SK-N-SH (cell line): ENCODE measurements at regions not wholly inside any gene's neighbourhood (a gene's known extent, or its start where the extent isn't known, plus 50 kb on each side); places are given as distances from the start of the nearest gene placed in this dataset.

Experiments used
- CTCF ChIA-PET: fragments of 300-600, 350-600 bp; formaldehyde crosslinking; extraction: SDS; loops from one replicate; lab custom pipeline; 2021; lab: Yijun Ruan, JAX
- POLR2A ChIA-PET: fragments of 350-600 bp; sonication (Branson Sonifier 250); formaldehyde crosslinking; extraction: SDS; loops from one replicate; lab custom pipeline; 2020; ENCODE audit warnings: antibody characterized with exemption, inconsistent platforms; lab: Yijun Ruan, JAX
- DNase-seq: peaks from one replicate; pipeline ENCODE4 v3.0.0; 2012
- H2AFZ ChIP-seq: fragments of 200-600 bp; sonication (generic); 2 replicates; pipeline ENCODE4 v1.8.1; 2016; ENCODE audit warnings: antibody characterized with exemption, mild to moderate bottlenecking, low read depth
- H3F3A ChIP-seq: fragments of 200-600 bp; sonication (generic); replicated peaks from 2 replicates; pipeline ENCODE3; 2016; ENCODE audit warnings: antibody characterized with exemption, mild to moderate bottlenecking; ENCODE audit not compliant: insufficient read depth
- H3K27ac ChIP-seq, 2 experiments: fragments of 200-500 bp in 1 of 2; fragments of 200-600 bp in 1 of 2; sonication (Bioruptor generic) in 1 of 2; sonication (generic), shearing (Covaris generic) in 1 of 2; 2 replicates each; pipeline versions ENCODE4 v1.5.1 to v1.6.1; 2014 to 2016; ENCODE audit warnings: low read depth in 2 of 2, inconsistent platforms in 1 of 2, low read length in 1 of 2, mild to moderate bottlenecking in 1 of 2, mixed read lengths in 1 of 2
- H3K27me3 ChIP-seq: fragments of 200-600 bp; sonication (generic), shearing (Covaris generic); 2 replicates; pipeline ENCODE4 v1.6.1; 2016; ENCODE audit warnings: mixed run types; ENCODE audit not compliant: insufficient read depth
- H3K36me3 ChIP-seq, 2 experiments: fragments of 200-500 bp in 1 of 2; fragments of 200-600 bp in 1 of 2; sonication (Bioruptor generic) in 1 of 2; sonication (generic) in 1 of 2; replicated peaks in 1 of 2; 2 replicates each; pipeline versions ENCODE3 to v1.5.1; 2014 to 2016; ENCODE audit warnings: low read length in 1 of 2, mild to moderate bottlenecking in 1 of 2; ENCODE audit not compliant: insufficient read depth in 2 of 2, control insufficient read depth in 1 of 2
- H3K4me1 ChIP-seq, 2 experiments: fragments of 200-500 bp in 1 of 2; fragments of 200-600 bp in 1 of 2; sonication (Bioruptor generic) in 1 of 2; sonication (generic), shearing (Covaris generic) in 1 of 2; 2 replicates each; pipeline versions ENCODE4 v1.5.1 to v1.6.1; 2014 to 2016; ENCODE audit warnings: low read depth in 1 of 2, low read length in 1 of 2, mixed run types in 1 of 2; ENCODE audit not compliant: insufficient read depth in 2 of 2, control insufficient read depth in 1 of 2
- H3K4me2 ChIP-seq: fragments of 200-600 bp; sonication (generic), shearing (Covaris generic); 2 replicates; pipeline ENCODE4 v1.6.1; 2017; ENCODE audit warnings: mixed run types
- H3K4me3 ChIP-seq, 2 experiments: fragments of 200-500 bp in 1 of 2; fragments of 200-600 bp in 1 of 2; sonication (Bioruptor generic) in 1 of 2; sonication (generic), shearing (Covaris generic) in 1 of 2; 2 replicates each; pipeline versions ENCODE4 v1.5.1 to v1.8.1; 2014 to 2016; ENCODE audit warnings: low read depth in 2 of 2, inconsistent platforms in 1 of 2, low read length in 1 of 2, mild to moderate bottlenecking in 1 of 2, mixed read lengths in 1 of 2, moderate library complexity in 1 of 2
- H3K79me2 ChIP-seq: fragments of 200-600 bp; sonication (generic); 2 replicates; pipeline ENCODE4 v1.8.1; 2017; ENCODE audit warnings: mild to moderate bottlenecking; ENCODE audit not compliant: insufficient read depth
- H3K9ac ChIP-seq: fragments of 200-600 bp; sonication (generic); 2 replicates; pipeline ENCODE4 v1.6.1; 2017; ENCODE audit warnings: mixed run types
- H3K9me2 ChIP-seq: fragments of 200-600 bp; sonication (generic); 2 replicates; pipeline ENCODE4 v1.6.1; 2017; ENCODE audit warnings: mixed run types
- H3K9me3 ChIP-seq: fragments of 200-600 bp; sonication (generic); 2 replicates; pipeline ENCODE4 v1.6.1; 2017; ENCODE audit warnings: mixed run types, mild to moderate bottlenecking, moderate library complexity
- H4K20me1 ChIP-seq: fragments of 200-600 bp; sonication (generic); 2 replicates; pipeline ENCODE4 v1.6.1; 2017; ENCODE audit warnings: mild to moderate bottlenecking, mixed run types; ENCODE audit not compliant: insufficient read depth
- CHD2 ChIP-seq: fragments of 150-350 bp; IDR thresholded peaks from 2 replicates; pipeline ENCODE4 v1.6.1; 2018; ENCODE audit warnings: low read length; ENCODE audit not compliant: partially characterized antibody
- EP300 ChIP-seq, 2 experiments: IDR thresholded peaks; 2 replicates each; pipeline versions ENCODE4 v1.4.0 to v1.6.1; 2012; ENCODE audit warnings: borderline replicate concordance in 1 of 2, low read depth in 1 of 2, low read length in 1 of 2
- FOSL2 ChIP-seq: IDR thresholded peaks from 2 replicates; pipeline ENCODE4 v1.4.0; 2012; ENCODE audit warnings: low read depth, mild to moderate bottlenecking, moderate library complexity, borderline replicate concordance
- GABPA ChIP-seq: IDR thresholded peaks from 2 replicates; pipeline ENCODE4 v1.4.0; 2012; ENCODE audit warnings: low read depth, mild to moderate bottlenecking
- GATA2 ChIP-seq: sonication (generic); formaldehyde crosslinking; IDR thresholded peaks from 2 replicates; pipeline ENCODE4 v1.5.0; 2020; ENCODE audit warnings: mild to moderate bottlenecking, missing genetic modification reagents
- MEF2A ChIP-seq: IDR thresholded peaks from 2 replicates; pipeline ENCODE4 v1.4.0; 2012; ENCODE audit warnings: low read depth, borderline replicate concordance
- NFIC ChIP-seq: IDR thresholded peaks from 2 replicates; pipeline ENCODE4 v1.4.0; 2012; ENCODE audit warnings: borderline replicate concordance
- NRF1 ChIP-seq: IDR thresholded peaks from 2 replicates; pipeline ENCODE4 v1.6.1; 2012; ENCODE audit warnings: low read depth, mild to moderate bottlenecking, low read length
- POLR2AphosphoS5 ChIP-seq: IDR thresholded peaks from 2 replicates; pipeline ENCODE4 v1.6.1; 2012; ENCODE audit warnings: low read depth, low read length
- RAD21 ChIP-seq: IDR thresholded peaks from 2 replicates; pipeline ENCODE4 v1.6.1; 2012; ENCODE audit warnings: mild to moderate bottlenecking, low read length
- RFX5 ChIP-seq: IDR thresholded peaks from 2 replicates; pipeline ENCODE4 v1.6.1; 2012; ENCODE audit warnings: mild to moderate bottlenecking, improper control_type of control experiment, low read length
- SIN3A ChIP-seq: IDR thresholded peaks from 2 replicates; pipeline ENCODE4 v1.6.1; 2012; ENCODE audit warnings: low read depth, mild to moderate bottlenecking, low read length, moderate library complexity, borderline replicate concordance
- SMC3 ChIP-seq: IDR thresholded peaks from 2 replicates; pipeline ENCODE4 v1.6.1; 2012; ENCODE audit warnings: low read depth, low read length, improper control_type of control experiment
- TAF1 ChIP-seq: IDR thresholded peaks from 2 replicates; pipeline ENCODE4 v1.6.1; 2012; ENCODE audit warnings: low read depth, mild to moderate bottlenecking, low read length, moderate library complexity, borderline replicate concordance
- YY1 ChIP-seq: IDR thresholded peaks from 2 replicates; pipeline ENCODE4 v1.4.0; 2012; ENCODE audit warnings: low read depth, mild to moderate bottlenecking
- WGBS: methylation state at CpG from one replicate; pipeline ENCODE4 v1.1.6; 2017; ENCODE audit warnings: low lambda C conversion rate; 5-methylcytosine and 5-hydroxymethylcytosine counted together
- TF ChIP-seq, protein P1 (sequence below): IDR thresholded peaks from 2 replicates; pipeline ENCODE4; 2012
- TF ChIP-seq, protein P2 (sequence below): fragments of 200-600 bp; sonication (generic); IDR thresholded peaks from 2 replicates; pipeline ENCODE4 v1.6.1; 2017; ENCODE audit warnings: antibody characterized with exemption, mild to moderate bottlenecking, moderate library complexity

DNA sequence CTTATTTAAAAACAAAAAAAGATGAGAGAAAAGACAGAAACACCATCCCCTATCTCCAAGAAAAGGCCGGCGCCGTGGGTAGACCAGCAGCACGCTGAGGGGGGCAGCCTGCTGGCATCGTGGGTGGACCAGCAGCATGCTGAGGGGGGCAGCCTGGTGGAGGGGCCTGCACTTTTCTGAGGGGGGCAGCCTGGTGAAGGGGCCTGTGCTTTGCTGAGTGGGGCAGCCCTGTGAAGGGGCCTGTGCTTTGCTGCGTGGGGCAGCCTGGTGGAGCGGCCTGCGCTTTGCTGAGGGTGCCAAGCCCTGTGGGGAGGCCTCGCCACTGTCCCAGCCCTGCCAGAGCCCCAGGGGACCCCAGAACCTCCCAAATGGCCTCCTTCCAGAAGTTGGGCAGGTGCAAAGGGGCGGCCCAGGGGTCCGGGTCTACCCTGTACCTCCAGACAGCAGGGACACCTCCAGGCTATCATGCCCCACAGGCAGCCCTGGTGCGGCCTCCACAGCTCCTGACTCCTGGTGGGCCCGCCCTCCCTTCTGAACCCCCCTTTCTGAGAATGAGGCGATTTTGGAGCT, 1185.7 kb downstream of the BRD1 start:
- Histone ChIP-seq H3K27me3 (no peaks in the 10 kb centered on the region), H4K20me1 (no peaks in the 10 kb centered on the region), H3K79me2 (no peaks in the 10 kb centered on the region), H3K4me2 (no peak overlapping the region), H2AFZ (no peak overlapping the region), H3K4me1 (peaks cover 0 to 18% of the 10 kb centered on the region in 2 experiments; a peak in 1 of 4 replicates), H3K9me2 (no peaks in the 10 kb centered on the region), H3K4me3 (no peak overlapping the region), H3K36me3 (no peaks in the 10 kb centered on the region), H3F3A (no peaks in the 10 kb centered on the region), H3K9me3 (no peaks in the 10 kb centered on the region), H3K27ac (no peak overlapping the region), H3K9ac (no peak overlapping the region)
- POLR2A ChIA-PET: no interaction called here
- TF ChIP-seq POLR2AphosphoS5 (no peak), RFX5 (no peak), SMC3 (no peak), CHD2 (no peak), GATA2 (CRISPR knock-in tag) (no peak), MEF2A (no peak)
- WGBS: 40% methylated on average over 8 of the region's 14 CpGs
- DNase-seq: no peak
- CTCF ChIA-PET: no interaction called here

DNA sequence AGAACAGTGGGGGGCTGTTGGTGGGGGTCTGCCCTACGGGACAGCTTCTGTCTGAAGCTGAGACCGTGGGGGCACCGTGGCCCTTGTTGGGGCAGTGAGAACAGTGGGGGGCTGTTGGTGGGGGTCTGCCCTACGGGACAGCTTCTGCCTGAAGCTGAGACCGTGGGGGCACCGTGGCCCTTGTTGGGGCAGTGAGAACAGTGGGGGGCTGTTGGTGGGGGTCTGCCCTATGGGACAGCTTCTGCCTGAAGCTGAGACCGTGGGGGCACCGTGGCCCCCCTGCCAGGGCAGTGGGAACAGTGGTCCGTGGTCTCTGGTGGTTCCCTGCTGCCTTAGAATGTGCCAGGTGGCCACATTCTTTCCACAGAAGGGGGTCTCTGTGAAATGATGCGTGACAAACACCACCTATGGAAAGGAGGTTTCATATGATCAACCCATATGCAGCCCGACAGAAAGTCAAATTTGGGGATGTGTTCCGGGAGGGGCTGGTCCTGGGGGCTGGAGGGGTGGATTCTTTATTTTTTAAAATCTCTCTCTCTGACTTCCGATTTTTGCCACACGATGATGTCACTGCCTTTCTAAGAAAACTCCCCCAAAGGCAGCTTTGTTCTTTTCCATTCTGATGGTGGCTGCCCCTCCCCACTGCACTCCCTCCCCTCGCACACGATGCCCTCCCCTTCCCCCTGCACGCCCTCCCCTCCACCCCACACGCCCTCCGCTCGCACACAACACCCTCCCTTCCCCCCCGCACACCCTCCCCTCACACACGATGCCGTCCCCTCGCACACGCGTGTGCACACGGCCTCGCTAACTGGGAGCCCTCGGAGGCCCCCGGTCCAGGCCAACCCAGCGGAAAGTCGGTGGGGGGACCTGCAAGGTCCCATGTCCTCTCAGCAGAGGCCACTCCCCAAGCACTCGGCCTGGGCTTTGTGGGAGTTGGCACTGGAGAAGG, 1186.5 kb downstream of the BRD1 start:
- ChIA-PET POLR2A (no interaction called here), CTCF (no interaction called here)
- H3K9me2 ChIP-seq: no peaks in the 10 kb centered on the region
- TF ChIP-seq, protein P1, sequence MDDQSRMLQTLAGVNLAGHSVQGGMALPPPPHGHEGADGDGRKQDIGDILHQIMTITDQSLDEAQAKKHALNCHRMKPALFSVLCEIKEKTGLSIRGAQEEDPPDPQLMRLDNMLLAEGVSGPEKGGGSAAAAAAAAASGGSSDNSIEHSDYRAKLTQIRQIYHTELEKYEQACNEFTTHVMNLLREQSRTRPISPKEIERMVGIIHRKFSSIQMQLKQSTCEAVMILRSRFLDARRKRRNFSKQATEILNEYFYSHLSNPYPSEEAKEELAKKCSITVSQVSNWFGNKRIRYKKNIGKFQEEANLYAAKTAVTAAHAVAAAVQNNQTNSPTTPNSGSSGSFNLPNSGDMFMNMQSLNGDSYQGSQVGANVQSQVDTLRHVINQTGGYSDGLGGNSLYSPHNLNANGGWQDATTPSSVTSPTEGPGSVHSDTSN: no peak
- no peak for TF ChIP-seq SMC3
- no peak for TF ChIP-seq SIN3A
- no peak for TF ChIP-seq NFIC
- TF ChIP-seq EP300 (IDR thresholded peaks at IDR 0.05; ENCODE audit: borderline replicate concordance in 1 of 2, low read depth in 1 of 2, low read length in 1 of 2): no peak
- no peak for TF ChIP-seq YY1
- no peak for TF ChIP-seq GATA2 (CRISPR knock-in tag)
- TF ChIP-seq RFX5: no peak
- no peak for TF ChIP-seq NRF1
- no peak for TF ChIP-seq TAF1
- TF ChIP-seq POLR2AphosphoS5: no peak
- TF ChIP-seq RAD21: no peak
- TF ChIP-seq FOSL2: no peak
- TF ChIP-seq, protein P2, sequence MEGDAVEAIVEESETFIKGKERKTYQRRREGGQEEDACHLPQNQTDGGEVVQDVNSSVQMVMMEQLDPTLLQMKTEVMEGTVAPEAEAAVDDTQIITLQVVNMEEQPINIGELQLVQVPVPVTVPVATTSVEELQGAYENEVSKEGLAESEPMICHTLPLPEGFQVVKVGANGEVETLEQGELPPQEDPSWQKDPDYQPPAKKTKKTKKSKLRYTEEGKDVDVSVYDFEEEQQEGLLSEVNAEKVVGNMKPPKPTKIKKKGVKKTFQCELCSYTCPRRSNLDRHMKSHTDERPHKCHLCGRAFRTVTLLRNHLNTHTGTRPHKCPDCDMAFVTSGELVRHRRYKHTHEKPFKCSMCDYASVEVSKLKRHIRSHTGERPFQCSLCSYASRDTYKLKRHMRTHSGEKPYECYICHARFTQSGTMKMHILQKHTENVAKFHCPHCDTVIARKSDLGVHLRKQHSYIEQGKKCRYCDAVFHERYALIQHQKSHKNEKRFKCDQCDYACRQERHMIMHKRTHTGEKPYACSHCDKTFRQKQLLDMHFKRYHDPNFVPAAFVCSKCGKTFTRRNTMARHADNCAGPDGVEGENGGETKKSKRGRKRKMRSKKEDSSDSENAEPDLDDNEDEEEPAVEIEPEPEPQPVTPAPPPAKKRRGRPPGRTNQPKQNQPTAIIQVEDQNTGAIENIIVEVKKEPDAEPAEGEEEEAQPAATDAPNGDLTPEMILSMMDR: no peak
- no peak for TF ChIP-seq GABPA
- TF ChIP-seq CHD2: no peak
- H3K36me3 ChIP-seq: no peaks in the 10 kb centered on the region
- H3K9ac ChIP-seq: no peak overlapping the region
- H4K20me1 ChIP-seq: no peaks in the 10 kb centered on the region
- H3K4me1 ChIP-seq: peaks cover 0 to 23% of the 10 kb centered on the region in 2 experiments; a peak in 1 of 4 replicates
- no peaks in the 10 kb centered on the region for H3K9me3 ChIP-seq
- WGBS: 49% methylated on average over 27 of the region's 33 CpGs
- no peak overlapping the region for H3K27ac ChIP-seq
- no peaks in the 10 kb centered on the region for H3K27me3 ChIP-seq
- DNase-seq: no peak
- no peaks in the 10 kb centered on the region for H3F3A ChIP-seq
- H3K79me2 ChIP-seq: no peaks in the 10 kb centered on the region
- H3K4me2 ChIP-seq: no peak overlapping the region
- H3K4me3 ChIP-seq: no peak overlapping the region
- H2AFZ ChIP-seq: no peak overlapping the region
